Upper lobe of right lung (tissue), 1 donor: ENCODE measurements at regions not wholly inside any gene's neighbourhood (a gene's known extent, or its start where the extent isn't known, plus 50 kb on each side); places are given as distances from the start of the nearest gene placed in this dataset.

Experiments
- ATAC-seq: fragments of 200-7000 bp; cut with Tn5 transposase; one replicate; pipeline ENCODE4 v1.9.1; 2020; ENCODE audit warnings: mild to moderate bottlenecking, moderate library complexity
- DNase-seq: peaks from one replicate; pipeline ENCODE4 v3.0.0-alpha.2; 2020
- H3K27ac ChIP-seq: fragments of 200-600 bp; one replicate; pipeline ENCODE4 v1.8.0; 2022
- H3K27me3 ChIP-seq: fragments of 200-600 bp; one replicate; pipeline ENCODE4 v1.8.0; 2022; ENCODE audit warnings: mild to moderate bottlenecking
- H3K36me3 ChIP-seq: fragments of 200-600 bp; one replicate; pipeline ENCODE4 v1.8.0; 2022
- H3K4me1 ChIP-seq: fragments of 200-600 bp; one replicate; pipeline ENCODE4 v1.8.0; 2022
- H3K4me3 ChIP-seq: fragments of 200-600 bp; one replicate; pipeline ENCODE4 v1.8.0; 2022; ENCODE audit warnings: mild to moderate bottlenecking
- H3K9me3 ChIP-seq: fragments of 200-600 bp; one replicate; pipeline ENCODE4 v1.8.0; 2022
- intact Hi-C: fragments of 100-400 bp; cut with DNase I; formaldehyde crosslinking; loops from one replicate; pipeline ENCODE4 v1.11.0; 2022
- TF ChIP-seq, protein P1 (sequence below): fragments of 200-600 bp; IDR thresholded peaks from one replicate; pipeline ENCODE4 v1.8.0; 2022; ENCODE audit warnings: antibody characterized with exemption
- donor health status: DM: no; HTN: yes; CAD: no; lungs with severe emphysema.

DNA sequence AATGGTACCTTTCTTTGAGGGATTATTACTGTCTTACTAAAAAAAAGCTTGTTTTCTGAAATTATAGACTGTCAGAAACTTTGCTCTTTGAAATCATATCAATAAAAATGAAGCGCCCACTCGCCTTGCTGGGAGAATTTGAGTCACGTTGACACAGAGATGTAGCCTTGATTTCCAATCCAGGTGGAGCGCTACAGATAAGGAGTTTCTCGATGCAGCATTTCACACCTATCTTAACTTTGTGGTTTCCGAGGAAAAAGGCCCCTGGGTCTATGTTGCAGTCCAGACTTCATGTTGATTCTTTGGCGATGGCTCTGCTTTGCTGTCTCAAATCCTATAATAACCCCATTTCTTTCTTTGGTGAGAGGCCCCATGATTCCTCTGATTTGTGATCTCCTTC, 158.1 kb upstream of the ARG1 start:
- H3K36me3 ChIP-seq = no peaks in the 10 kb centered on the region
- no peak overlapping the region for H3K27ac ChIP-seq
- ATAC-seq = no peak
- no peak overlapping the region for H3K4me3 ChIP-seq
- H3K4me1 ChIP-seq = no peaks in the 10 kb centered on the region
- intact Hi-C loops = no loop called here
- H3K9me3 ChIP-seq = no peaks in the 10 kb centered on the region
- no peaks in the 10 kb centered on the region for H3K27me3 ChIP-seq
- no peak for DNase-seq
- TF ChIP-seq, protein P1, sequence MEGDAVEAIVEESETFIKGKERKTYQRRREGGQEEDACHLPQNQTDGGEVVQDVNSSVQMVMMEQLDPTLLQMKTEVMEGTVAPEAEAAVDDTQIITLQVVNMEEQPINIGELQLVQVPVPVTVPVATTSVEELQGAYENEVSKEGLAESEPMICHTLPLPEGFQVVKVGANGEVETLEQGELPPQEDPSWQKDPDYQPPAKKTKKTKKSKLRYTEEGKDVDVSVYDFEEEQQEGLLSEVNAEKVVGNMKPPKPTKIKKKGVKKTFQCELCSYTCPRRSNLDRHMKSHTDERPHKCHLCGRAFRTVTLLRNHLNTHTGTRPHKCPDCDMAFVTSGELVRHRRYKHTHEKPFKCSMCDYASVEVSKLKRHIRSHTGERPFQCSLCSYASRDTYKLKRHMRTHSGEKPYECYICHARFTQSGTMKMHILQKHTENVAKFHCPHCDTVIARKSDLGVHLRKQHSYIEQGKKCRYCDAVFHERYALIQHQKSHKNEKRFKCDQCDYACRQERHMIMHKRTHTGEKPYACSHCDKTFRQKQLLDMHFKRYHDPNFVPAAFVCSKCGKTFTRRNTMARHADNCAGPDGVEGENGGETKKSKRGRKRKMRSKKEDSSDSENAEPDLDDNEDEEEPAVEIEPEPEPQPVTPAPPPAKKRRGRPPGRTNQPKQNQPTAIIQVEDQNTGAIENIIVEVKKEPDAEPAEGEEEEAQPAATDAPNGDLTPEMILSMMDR = no peak

DNA sequence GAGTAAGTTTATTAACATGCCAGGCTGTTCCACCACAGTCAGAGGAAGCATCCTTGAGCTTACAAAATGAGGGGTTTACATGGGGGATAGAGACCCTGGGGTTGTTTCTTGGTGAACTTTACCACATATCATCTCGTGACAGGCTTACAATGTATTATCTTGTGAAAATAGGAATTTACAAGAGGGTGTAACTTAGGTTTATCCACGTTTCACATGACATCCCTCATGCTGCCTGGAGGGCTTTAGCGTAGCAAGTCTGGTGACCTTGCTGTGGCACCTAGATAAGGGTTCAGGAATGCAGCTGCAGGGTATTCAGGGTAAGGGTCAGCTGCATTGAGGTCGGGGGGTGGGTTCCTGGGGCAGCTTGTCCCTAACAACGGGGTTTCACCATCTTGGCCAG, 154.6 kb upstream of the ARG1 start:
- ATAC-seq (no peak), DNase-seq (no peak)
- Histone ChIP-seq H3K9me3 (no peaks in the 10 kb centered on the region), H3K4me1 (no peaks in the 10 kb centered on the region), H3K4me3 (no peak overlapping the region), H3K27ac (no peak overlapping the region), H3K36me3 (no peaks in the 10 kb centered on the region), H3K27me3 (no peaks in the 10 kb centered on the region)
- TF ChIP-seq, protein P1 = no peak
- intact Hi-C loops = no loop called here

DNA sequence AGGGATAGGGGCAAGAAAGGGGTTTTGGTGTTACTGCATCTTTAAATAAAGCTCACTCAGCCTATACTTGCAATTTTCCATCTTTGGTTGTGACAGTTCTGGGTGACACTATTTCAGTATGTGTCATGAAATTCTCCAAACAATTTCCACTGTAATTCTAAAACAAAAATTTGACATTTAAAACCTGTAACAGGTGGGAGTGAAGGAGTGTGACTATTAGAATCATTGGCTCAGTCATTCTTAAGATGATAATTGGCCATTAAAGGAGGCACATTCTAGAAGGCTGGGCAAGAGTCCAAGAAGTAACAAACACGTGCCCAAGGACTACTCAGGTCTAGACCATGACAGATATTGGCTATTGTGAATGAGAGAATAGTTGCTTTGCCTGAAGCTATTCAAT, 153.3 kb upstream of the ARG1 start:
- intact Hi-C loops = no loop called here
- H3K27ac ChIP-seq = no peak overlapping the region
- no peaks in the 10 kb centered on the region for H3K27me3 ChIP-seq
- H3K9me3 ChIP-seq = no peaks in the 10 kb centered on the region
- TF ChIP-seq, protein P1 = no peak
- ATAC-seq (no peak), DNase-seq (no peak)
- H3K4me1 ChIP-seq = no peaks in the 10 kb centered on the region
- no peaks in the 10 kb centered on the region for H3K36me3 ChIP-seq
- no peak overlapping the region for H3K4me3 ChIP-seq

DNA sequence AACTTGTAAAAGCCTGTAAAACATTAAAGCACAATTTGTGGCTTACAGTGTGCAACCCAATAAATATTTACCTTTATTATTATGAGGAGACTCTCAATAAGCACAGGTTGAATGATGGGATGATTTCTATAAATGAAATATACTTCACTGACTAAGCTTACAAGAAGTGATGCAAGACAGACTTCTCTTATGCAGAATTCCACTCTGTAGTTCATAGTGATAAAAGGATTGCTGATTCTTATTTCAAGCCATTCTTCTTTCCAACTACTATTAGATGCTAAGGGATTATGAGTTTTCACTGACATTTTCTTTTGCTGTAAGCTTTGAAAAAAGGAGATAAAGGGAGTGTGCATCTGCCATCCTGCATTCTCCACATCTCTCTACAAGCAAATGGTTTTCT, 149.0 kb upstream of the ARG1 start:
- intact Hi-C loops = no loop called here
- no peaks in the 10 kb centered on the region for H3K27me3 ChIP-seq
- ATAC-seq (no peak), DNase-seq (no peak)
- H3K36me3 ChIP-seq = no peaks in the 10 kb centered on the region
- no peak overlapping the region for H3K27ac ChIP-seq
- H3K4me3 ChIP-seq = no peak overlapping the region
- TF ChIP-seq, protein P1 = no peak
- H3K4me1 ChIP-seq = no peaks in the 10 kb centered on the region
- H3K9me3 ChIP-seq = no peaks in the 10 kb centered on the region

DNA sequence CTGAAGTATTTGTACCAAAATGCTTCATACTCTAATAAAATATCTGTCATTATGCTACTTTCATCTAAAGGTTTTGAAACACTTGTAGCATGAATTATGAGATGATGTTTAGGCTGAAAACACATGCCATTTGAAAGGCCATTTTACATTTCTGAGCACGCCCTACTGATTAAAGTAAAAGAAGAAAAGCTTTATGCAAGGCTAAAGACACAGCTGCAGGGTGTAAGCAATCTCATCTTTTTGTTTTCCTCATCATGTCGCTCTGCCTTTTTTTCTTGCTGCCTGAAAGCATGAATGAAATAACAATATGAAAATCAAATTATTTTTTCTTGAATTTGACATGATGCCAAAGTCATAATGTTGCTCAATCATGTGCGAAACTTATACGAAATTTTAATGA, 148.6 kb upstream of the ARG1 start:
- no peak overlapping the region for H3K4me3 ChIP-seq
- no peaks in the 10 kb centered on the region for H3K4me1 ChIP-seq
- H3K27me3 ChIP-seq = no peaks in the 10 kb centered on the region
- DNase-seq = no peak
- no peak for ATAC-seq
- no peak overlapping the region for H3K27ac ChIP-seq
- no peaks in the 10 kb centered on the region for H3K36me3 ChIP-seq
- no peaks in the 10 kb centered on the region for H3K9me3 ChIP-seq
- TF ChIP-seq, protein P1 = no peak
- intact Hi-C loops = no loop called here

DNA sequence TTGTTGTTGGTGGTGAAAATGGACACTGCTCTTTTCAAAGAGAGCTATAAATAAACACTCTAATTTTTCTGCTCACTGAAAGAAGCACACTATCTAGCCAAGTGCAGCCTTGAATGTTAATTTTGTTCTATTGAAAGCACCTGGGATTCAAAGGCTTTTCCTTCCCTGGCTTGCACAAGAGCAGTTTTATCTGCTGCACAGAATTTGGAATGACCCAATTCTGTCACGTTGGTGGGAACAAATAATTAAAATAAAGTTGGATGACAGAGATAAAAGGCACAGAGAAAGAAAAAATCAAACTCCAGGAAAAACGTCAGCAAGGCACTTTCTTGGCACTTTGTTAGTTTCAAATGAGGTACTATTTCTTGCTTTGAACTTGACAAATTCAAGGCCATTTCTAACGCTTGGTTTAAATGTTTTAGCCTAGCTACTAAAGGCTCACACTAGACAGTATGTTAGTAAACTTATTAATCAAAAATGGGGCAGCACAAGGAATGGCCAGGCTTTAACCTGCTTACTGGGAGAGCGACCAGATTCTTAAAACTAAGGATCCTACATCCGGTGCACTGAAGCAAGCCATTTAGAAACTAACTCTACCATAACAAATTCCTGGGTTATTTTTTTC, 145.5 kb upstream of the ARG1 start:
- Histone ChIP-seq H3K27ac (no peak overlapping the region), H3K9me3 (no peaks in the 10 kb centered on the region), H3K27me3 (no peaks in the 10 kb centered on the region), H3K36me3 (no peaks in the 10 kb centered on the region), H3K4me3 (no peak overlapping the region), H3K4me1 (no peaks in the 10 kb centered on the region)
- intact Hi-C loops = no loop called here
- ATAC-seq (no peak), DNase-seq (no peak)
- TF ChIP-seq, protein P1 = no peak
